HCT116 (cell line): ENCODE measurements at regions not wholly inside any gene's neighbourhood (a gene's known extent, or its start where the extent isn't known, plus 50 kb on each side); places are given as distances from the start of the nearest gene placed in this dataset.

ENCODE experiments used
- ATAC-seq: fragments of 200-7000 bp; cut with Tn5 transposase; 2 replicates; pipeline ENCODE4 v1.9.1; 2020; ENCODE audit warnings: mild to moderate bottlenecking, moderate library complexity
- BruUV-seq: library from RNA; stranded (reverse); fragments of 400-500 nt; replicated peaks from 2 replicates; lab custom pipeline; 2021; lab: Mats Ljungman, UMichigan
- CTCF ChIA-PET: fragments of 300-600 bp; sonication (Branson Sonifier 250); formaldehyde crosslinking; loops from one replicate; lab custom pipeline; 2021; ENCODE audit warnings: antibody characterized with exemption; lab: Charles Lee
- POLR2A ChIA-PET: fragments of 300-600, 350-600 bp; sonication (Branson Sonifier 250); formaldehyde crosslinking; loops from one replicate; lab custom pipeline; 2021; ENCODE audit warnings: antibody characterized with exemption; lab: Charles Lee
- RAD21 ChIA-PET, 2 experiments: fragments of 300-600 bp; sonication (Branson Sonifier 250); formaldehyde crosslinking; loops; one replicate each; lab custom pipeline; 2023; ENCODE audit warnings: low total read pairs in 2 of 2; ENCODE audit not compliant: uncharacterized antibody in 2 of 2, unreplicated experiment in 2 of 2, low non-redundant PET in 1 of 2; lab: Charles Lee
- DNase-seq: peaks from one replicate; pipeline ENCODE4 v3.0.0-alpha.2; 2010; ENCODE audit warnings: low read depth, low spot score
- H2AFZ ChIP-seq: fragments of 200-600 bp; shearing (Covaris generic), sonication (generic); 2 replicates; pipeline ENCODE4 v1.6.1; 2017; ENCODE audit warnings: low read depth, mixed run types, mixed read lengths, antibody characterized with exemption, low read length; ENCODE audit not compliant: poor library complexity, severe bottlenecking
- H3K27ac ChIP-seq: 2 replicates; pipeline ENCODE4 v1.5.1; 2012; ENCODE audit warnings: low read depth, low read length
- H3K27me3 ChIP-seq: fragments of 200-600 bp; sonication (generic); 2 replicates; pipeline ENCODE4 v1.6.1; 2016; ENCODE audit warnings: mixed run types, low read length, mixed read lengths; ENCODE audit not compliant: insufficient read depth
- H3K36me3 ChIP-seq, 2 experiments: fragments of 200-500 bp in 1 of 2; fragments of 200-600 bp in 1 of 2; sonication (Bioruptor generic) in 1 of 2; sonication (generic) in 1 of 2; 2 replicates each; pipeline versions ENCODE4 v1.5.1 to v1.6.1; 2014 to 2016; ENCODE audit warnings: low read length in 2 of 2, inconsistent platforms in 1 of 2, mixed read lengths in 1 of 2, mixed run types in 1 of 2; ENCODE audit not compliant: insufficient read depth in 2 of 2, control insufficient read depth in 1 of 2
- H3K4me1 ChIP-seq, 2 experiments: fragments of 200-600 bp in 1 of 2; sonication (generic) in 1 of 2; 2 replicates each; pipeline versions ENCODE4 v1.5.1 to v1.6.1; 2012 to 2017; ENCODE audit warnings: low read length in 2 of 2, inconsistent platforms in 1 of 2, mild to moderate bottlenecking in 1 of 2, mixed read lengths in 1 of 2, mixed run types in 1 of 2, moderate library complexity in 1 of 2; ENCODE audit not compliant: insufficient read depth in 2 of 2, control insufficient read depth in 1 of 2
- H3K4me2 ChIP-seq: fragments of 200-600 bp; sonication (generic); 2 replicates; pipeline ENCODE4 v1.6.1; 2017; ENCODE audit warnings: mixed run types, low read length, mixed read lengths
- H3K4me3 ChIP-seq, 2 experiments: fragments of 200-600 bp in 1 of 2; sonication (generic) in 1 of 2; replicated peaks in 1 of 2; 2 replicates each; pipeline ENCODE4 v1.5.1; 2011 to 2016; ENCODE audit warnings: low read length in 2 of 2, control low read depth in 1 of 2, low read depth in 1 of 2, mild to moderate bottlenecking in 1 of 2, mixed read lengths in 1 of 2, mixed run types in 1 of 2
- H3K79me2 ChIP-seq: fragments of 200-600 bp; sonication (generic); 2 replicates; pipeline ENCODE4 v1.6.1; 2017; ENCODE audit warnings: mild to moderate bottlenecking, mixed run types, low read length, moderate library complexity, mixed read lengths; ENCODE audit not compliant: insufficient read depth
- H3K9ac ChIP-seq: fragments of 200-600 bp; sonication (generic); 2 replicates; pipeline ENCODE4 v1.6.1; 2016; ENCODE audit warnings: low read length, mixed read lengths
- H3K9me2 ChIP-seq: fragments of 200-600 bp; sonication (generic), shearing (Covaris generic); 2 replicates; pipeline ENCODE4 v1.6.1; 2017; ENCODE audit warnings: mixed run types, mild to moderate bottlenecking, moderate library complexity; ENCODE audit not compliant: insufficient read depth
- H3K9me3 ChIP-seq, 2 experiments: fragments of 200-500 bp in 1 of 2; fragments of 200-600 bp in 1 of 2; sonication (Bioruptor generic) in 1 of 2; sonication (generic) in 1 of 2; 2 replicates each; pipeline ENCODE4 v1.6.1; 2014 to 2017; ENCODE audit warnings: low read length in 2 of 2, mixed read lengths in 2 of 2, inconsistent platforms in 1 of 2, low read depth in 1 of 2, mild to moderate bottlenecking in 1 of 2, mixed run types in 1 of 2, moderate library complexity in 1 of 2; ENCODE audit not compliant: control insufficient read depth in 1 of 2, insufficient read depth in 1 of 2
- H4K20me1 ChIP-seq: fragments of 200-600 bp; sonication (generic), shearing (Covaris generic); 2 replicates; pipeline ENCODE4 v1.6.1; 2017; ENCODE audit warnings: mixed run types, mild to moderate bottlenecking, moderate library complexity; ENCODE audit not compliant: insufficient read depth
- CBX3 ChIP-seq: IDR thresholded peaks from 2 replicates; pipeline ENCODE4 v1.6.1; 2012; ENCODE audit warnings: low read depth
- ELF1 ChIP-seq: IDR thresholded peaks from 2 replicates; pipeline ENCODE4 v1.6.1; 2012; ENCODE audit warnings: low read depth, borderline replicate concordance
- POLR2AphosphoS5 ChIP-seq: IDR thresholded peaks from 2 replicates; pipeline ENCODE4 v1.6.1; 2011; ENCODE audit warnings: mild to moderate bottlenecking, low read depth, low read length, moderate library complexity
- REST ChIP-seq: IDR thresholded peaks from 2 replicates; pipeline ENCODE4 v1.6.1; 2012; ENCODE audit warnings: low read depth
- SRF ChIP-seq: IDR thresholded peaks from 2 replicates; pipeline ENCODE4 v1.6.1; 2012; ENCODE audit warnings: low read depth
- YY1 ChIP-seq: IDR thresholded peaks from 2 replicates; pipeline ENCODE4 v1.6.1; 2011; ENCODE audit warnings: low read length, low read depth, moderate library complexity, mild to moderate bottlenecking; ENCODE audit not compliant: insufficient replicate concordance; ENCODE audit errors: extremely low read depth
- ZFX ChIP-seq: fragments of 450-650 bp; IDR thresholded peaks from 2 replicates; pipeline ENCODE4 v1.6.1; 2017
- ZNF274 ChIP-seq: fragments of 200-500 bp; sonication (Bioruptor generic); IDR thresholded peaks from 2 replicates; pipeline ENCODE4 v1.6.1; 2014; ENCODE audit warnings: mild to moderate bottlenecking, low read depth, low read length, inconsistent platforms
- intact Hi-C: fragments of 100-400 bp; cut with micrococcal nuclease; formaldehyde crosslinking; loops from 2 replicates; pipeline ENCODE4 v1.10.0; 2022
- TF ChIP-seq, protein P1 (sequence below): IDR thresholded peaks from 2 replicates; pipeline ENCODE4 v1.6.1; 2011; ENCODE audit warnings: mild to moderate bottlenecking, low read length, moderate library complexity; ENCODE audit not compliant: insufficient replicate concordance; ENCODE audit errors: extremely low read depth

DNA sequence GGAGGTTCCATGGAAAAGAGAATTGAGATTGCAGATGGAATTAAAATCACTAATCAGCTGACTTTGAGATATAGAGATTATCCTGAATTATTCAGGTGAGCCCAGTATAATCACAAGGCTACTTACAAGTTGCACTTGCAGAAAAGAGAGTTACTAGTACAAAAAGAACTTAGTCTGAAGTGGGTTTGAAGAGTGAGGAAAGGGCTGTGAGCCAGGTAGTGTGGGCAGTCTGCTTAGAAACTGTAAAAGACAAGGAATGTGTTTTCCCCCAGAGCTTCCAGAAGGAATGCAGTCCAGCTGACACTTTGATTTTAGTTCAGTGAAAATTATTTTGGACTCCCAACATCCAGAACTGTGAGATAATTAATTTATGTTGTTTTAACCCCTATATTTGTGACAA is 285.4 kb upstream of the GPC6 start (continued):
- no peak for TF ChIP-seq REST
- TF ChIP-seq, protein P1, sequence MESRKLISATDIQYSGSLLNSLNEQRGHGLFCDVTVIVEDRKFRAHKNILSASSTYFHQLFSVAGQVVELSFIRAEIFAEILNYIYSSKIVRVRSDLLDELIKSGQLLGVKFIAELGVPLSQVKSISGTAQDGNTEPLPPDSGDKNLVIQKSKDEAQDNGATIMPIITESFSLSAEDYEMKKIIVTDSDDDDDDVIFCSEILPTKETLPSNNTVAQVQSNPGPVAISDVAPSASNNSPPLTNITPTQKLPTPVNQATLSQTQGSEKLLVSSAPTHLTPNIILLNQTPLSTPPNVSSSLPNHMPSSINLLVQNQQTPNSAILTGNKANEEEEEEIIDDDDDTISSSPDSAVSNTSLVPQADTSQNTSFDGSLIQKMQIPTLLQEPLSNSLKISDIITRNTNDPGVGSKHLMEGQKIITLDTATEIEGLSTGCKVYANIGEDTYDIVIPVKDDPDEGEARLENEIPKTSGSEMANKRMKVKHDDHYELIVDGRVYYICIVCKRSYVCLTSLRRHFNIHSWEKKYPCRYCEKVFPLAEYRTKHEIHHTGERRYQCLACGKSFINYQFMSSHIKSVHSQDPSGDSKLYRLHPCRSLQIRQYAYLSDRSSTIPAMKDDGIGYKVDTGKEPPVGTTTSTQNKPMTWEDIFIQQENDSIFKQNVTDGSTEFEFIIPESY, result no peak
- no peak for TF ChIP-seq SRF

- RAD21 ChIA-PET, result no interaction called here
- H2AFZ ChIP-seq, result no peak overlapping the region
- H3K36me3 ChIP-seq, result no peaks in the 10 kb centered on the region
- no peak overlapping the region for H3K4me2 ChIP-seq
- TF ChIP-seq CBX3 (no peak), YY1 (no peak), POLR2AphosphoS5 (no peak), ZFX (no peak), ELF1 (no peak), ZNF274 (no peak)
- TF ChIP-seq, protein P1, result no peak
- TF ChIP-seq, all 23 proteins: peak for 0
- H3K9me3 ChIP-seq, result peaks cover 15 to 27% of the 10 kb centered on the region in 2 experiments; a peak in 2 of 4 replicates
- no peaks in the 10 kb centered on the region for H3K9me2 ChIP-seq
- H4K20me1 ChIP-seq, result no peaks in the 10 kb centered on the region
- ATAC-seq (no peak), DNase-seq (no peak)
- H3K4me3 ChIP-seq, result no peak overlapping the region
- POLR2A ChIA-PET, result no interaction called here
- no peaks in the 10 kb centered on the region for H3K27me3 ChIP-seq
- no peaks in the 10 kb centered on the region for H3K79me2 ChIP-seq
- no peak overlapping the region for H3K9ac ChIP-seq
- H3K4me1 ChIP-seq, result no peaks in the 10 kb centered on the region
- intact Hi-C loops, result no loop called here
- H3K27ac ChIP-seq, result no peak overlapping the region
- BruUV-seq, result no TSS peak
- CTCF ChIA-PET, result no interaction called here
Measured at GRCh38 chr13:92947770-92948434, 278.7 kb upstream of the GPC6 start.
